ENCODE measurements at regions not wholly inside any gene's neighbourhood (a gene's known extent, or its start where the extent isn't known, plus 50 kb on each side); places are given as distances from the start of the nearest gene placed in this dataset.

GRCh38 chr14:83611491-83611890 is 1918.5 kb upstream of the FLRT2 start:
- Histone ChIP-seq H3K4ac (ENCODE audit: low read depth in 1 of 2, low read length in 2 of 2) (no peak overlapping the region), H4K91ac (ENCODE audit: low read length) (no peak overlapping the region), H3K27ac (ENCODE audit: low read length, poor library complexity, severe bottlenecking) (no peak overlapping the region), H3K4me2 (ENCODE audit: low read length, poor library complexity, severe bottlenecking) (no peak overlapping the region), H2AK5ac (ENCODE audit: low read length, severe bottlenecking) (no peak overlapping the region), H3K27me3 (ENCODE audit: control insufficient read depth in 1 of 2, insufficient read depth in 1 of 2, low read length in 2 of 2) (no peaks in the 10 kb centered on the region), H3K4me3 (ENCODE audit: insufficient read depth in 1 of 2, low read depth in 1 of 2, low read length in 2 of 2) (no peak overlapping the region), H3K4me1 (ENCODE audit: control insufficient read depth, insufficient read depth, low read depth, low read length) (no peaks in the 10 kb centered on the region), H2BK120ac (ENCODE audit: low read depth, low read length) (no peak overlapping the region), H4K8ac (ENCODE audit: low read length) (no peak overlapping the region), H2BK5ac (ENCODE audit: low read depth, low read length, poor library complexity, severe bottlenecking) (no peak overlapping the region), H3K9ac (ENCODE audit: low read length) (no peak overlapping the region), H2AFZ (ENCODE audit: low read depth, low read length) (no peak overlapping the region), H3K23ac (ENCODE audit: low read length in 2 of 2) (no peak overlapping the region), H3K36me3 (ENCODE audit: control insufficient read depth in 1 of 2, insufficient read depth in 2 of 2, low read depth in 1 of 2, low read length in 2 of 2) (no peaks in the 10 kb centered on the region), H2BK12ac (ENCODE audit: low read length in 2 of 2) (no peak overlapping the region), H3K9me3 (ENCODE audit: control insufficient read depth, low read length) (peaks cover 11% of the 10 kb centered on the region), H3K18ac (ENCODE audit: low read depth in 1 of 2, low read length in 2 of 2) (no peak overlapping the region), H3K79me1 (replicated peaks; ENCODE audit: low read length, poor library complexity, severe bottlenecking) (no peaks in the 10 kb centered on the region), H3K14ac (ENCODE audit: low read length in 2 of 2) (no peak overlapping the region), H2BK15ac (ENCODE audit: low read depth, poor library complexity, severe bottlenecking) (no peak overlapping the region)
- WGBS, result 46% methylated on average over 2 of the region's 4 CpGs
- no peak for DNase-seq

DNA sequence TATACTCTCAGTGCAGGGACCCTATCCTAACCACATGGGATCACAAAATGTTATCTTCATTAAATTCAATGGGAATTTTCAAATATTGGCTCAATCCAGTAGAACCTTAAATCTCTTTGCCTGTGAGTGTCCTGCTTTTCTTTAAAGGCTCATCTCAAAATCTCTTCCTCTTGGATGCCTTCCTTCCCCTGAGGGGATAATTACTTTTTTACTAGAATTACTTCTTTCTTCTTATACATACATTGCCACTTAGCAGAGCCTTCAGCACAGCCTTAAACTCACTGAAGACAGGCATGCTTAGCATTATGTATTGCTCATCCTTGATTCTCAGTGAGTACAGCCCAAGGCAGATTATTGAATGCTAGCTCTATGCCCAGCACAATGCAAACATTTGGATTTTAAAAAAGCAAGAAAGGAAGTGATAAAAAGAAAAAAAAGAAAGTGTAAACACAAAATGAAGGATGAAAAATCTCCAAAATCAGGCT is 1918.0 kb upstream of the FLRT2 start:
- no peak overlapping the region for H3K18ac ChIP-seq (ENCODE audit: low read depth in 1 of 2, low read length in 2 of 2)
- peaks cover 11% of the 10 kb centered on the region for H3K9me3 ChIP-seq (ENCODE audit: control insufficient read depth, low read length)
- no peak overlapping the region for H3K4ac ChIP-seq (ENCODE audit: low read depth in 1 of 2, low read length in 2 of 2)
- H3K23ac ChIP-seq (ENCODE audit: low read length in 2 of 2), result no peak overlapping the region
- no peaks in the 10 kb centered on the region for H3K79me1 ChIP-seq (replicated peaks; ENCODE audit: low read length, poor library complexity, severe bottlenecking)
- H2BK5ac ChIP-seq (ENCODE audit: low read depth, low read length, poor library complexity, severe bottlenecking), result no peak overlapping the region
- no peak overlapping the region for H2BK15ac ChIP-seq (ENCODE audit: low read depth, poor library complexity, severe bottlenecking)
- no peaks in the 10 kb centered on the region for H3K4me1 ChIP-seq (ENCODE audit: control insufficient read depth, insufficient read depth, low read depth, low read length)
- H2AK5ac ChIP-seq (ENCODE audit: low read length, severe bottlenecking), result no peak overlapping the region
- H4K91ac ChIP-seq (ENCODE audit: low read length), result no peak overlapping the region
- H2BK12ac ChIP-seq (ENCODE audit: low read length in 2 of 2), result no peak overlapping the region
- no peaks in the 10 kb centered on the region for H3K36me3 ChIP-seq (ENCODE audit: control insufficient read depth in 1 of 2, insufficient read depth in 2 of 2, low read depth in 1 of 2, low read length in 2 of 2)
- no peak overlapping the region for H3K9ac ChIP-seq (ENCODE audit: low read length)
- H3K14ac ChIP-seq (ENCODE audit: low read length in 2 of 2), result no peak overlapping the region
- H3K27me3 ChIP-seq (ENCODE audit: control insufficient read depth in 1 of 2, insufficient read depth in 1 of 2, low read length in 2 of 2), result no peaks in the 10 kb centered on the region
- DNase-seq, result no peak
- H4K8ac ChIP-seq (ENCODE audit: low read length), result no peak overlapping the region
- H3K4me3 ChIP-seq (ENCODE audit: insufficient read depth in 1 of 2, low read depth in 1 of 2, low read length in 2 of 2), result no peak overlapping the region
- no peak overlapping the region for H3K27ac ChIP-seq (ENCODE audit: low read length, poor library complexity, severe bottlenecking)
- no peak overlapping the region for H2AFZ ChIP-seq (ENCODE audit: low read depth, low read length)
- H2BK120ac ChIP-seq (ENCODE audit: low read depth, low read length), result no peak overlapping the region
- H3K4me2 ChIP-seq (ENCODE audit: low read length, poor library complexity, severe bottlenecking), result no peak overlapping the region

DNA sequence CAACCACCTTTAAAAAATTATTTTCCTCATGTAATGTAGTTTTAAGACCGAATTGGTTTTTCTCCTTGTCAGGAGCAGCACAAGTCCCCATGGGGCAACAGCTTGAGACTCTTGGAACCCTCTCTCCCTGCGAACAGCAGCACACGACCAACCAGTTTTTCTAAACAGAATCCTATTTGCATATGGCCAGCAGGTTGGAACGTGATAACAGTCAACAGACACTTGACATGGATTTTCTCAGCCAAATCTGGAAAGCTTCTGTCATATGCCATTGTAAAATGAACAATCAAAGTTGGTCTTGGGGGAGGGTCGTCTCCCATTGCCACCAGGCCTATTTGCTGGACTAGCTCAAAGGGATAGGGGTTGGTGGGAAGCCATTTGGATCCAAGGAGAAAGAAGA is 1915.0 kb upstream of the FLRT2 start:
- H2AFZ ChIP-seq (ENCODE audit: low read depth, low read length), result no peak overlapping the region
- 64% methylated on average over 5 of the region's 5 CpGs for WGBS
- no peak for DNase-seq
- H2BK15ac ChIP-seq (ENCODE audit: low read depth, poor library complexity, severe bottlenecking), result no peak overlapping the region
- no peak overlapping the region for H3K4me2 ChIP-seq (ENCODE audit: low read length, poor library complexity, severe bottlenecking)
- H4K91ac ChIP-seq (ENCODE audit: low read length), result no peak overlapping the region
- H3K79me1 ChIP-seq (replicated peaks; ENCODE audit: low read length, poor library complexity, severe bottlenecking), result no peaks in the 10 kb centered on the region
- H2BK5ac ChIP-seq (ENCODE audit: low read depth, low read length, poor library complexity, severe bottlenecking), result no peak overlapping the region
- no peaks in the 10 kb centered on the region for H3K27me3 ChIP-seq (ENCODE audit: control insufficient read depth in 1 of 2, insufficient read depth in 1 of 2, low read length in 2 of 2)
- H2BK120ac ChIP-seq (ENCODE audit: low read depth, low read length), result no peak overlapping the region
- no peak overlapping the region for H3K9ac ChIP-seq (ENCODE audit: low read length)
- H3K27ac ChIP-seq (ENCODE audit: low read length, poor library complexity, severe bottlenecking), result no peak overlapping the region
- H2BK12ac ChIP-seq (ENCODE audit: low read length in 2 of 2), result no peak overlapping the region
- no peak overlapping the region for H3K4ac ChIP-seq (ENCODE audit: low read depth in 1 of 2, low read length in 2 of 2)
- H3K18ac ChIP-seq (ENCODE audit: low read depth in 1 of 2, low read length in 2 of 2), result no peak overlapping the region
- H2AK5ac ChIP-seq (ENCODE audit: low read length, severe bottlenecking), result no peak overlapping the region
- no peak overlapping the region for H3K4me3 ChIP-seq (ENCODE audit: insufficient read depth in 1 of 2, low read depth in 1 of 2, low read length in 2 of 2)
- no peaks in the 10 kb centered on the region for H3K36me3 ChIP-seq (ENCODE audit: control insufficient read depth in 1 of 2, insufficient read depth in 2 of 2, low read depth in 1 of 2, low read length in 2 of 2)
- no peaks in the 10 kb centered on the region for H3K4me1 ChIP-seq (ENCODE audit: control insufficient read depth, insufficient read depth, low read depth, low read length)
- peaks cover 11% of the 10 kb centered on the region for H3K9me3 ChIP-seq (ENCODE audit: control insufficient read depth, low read length)
- H3K14ac ChIP-seq (ENCODE audit: low read length in 2 of 2), result no peak overlapping the region
- H3K23ac ChIP-seq (ENCODE audit: low read length in 2 of 2), result no peak overlapping the region
- no peak overlapping the region for H4K8ac ChIP-seq (ENCODE audit: low read length)

DNA sequence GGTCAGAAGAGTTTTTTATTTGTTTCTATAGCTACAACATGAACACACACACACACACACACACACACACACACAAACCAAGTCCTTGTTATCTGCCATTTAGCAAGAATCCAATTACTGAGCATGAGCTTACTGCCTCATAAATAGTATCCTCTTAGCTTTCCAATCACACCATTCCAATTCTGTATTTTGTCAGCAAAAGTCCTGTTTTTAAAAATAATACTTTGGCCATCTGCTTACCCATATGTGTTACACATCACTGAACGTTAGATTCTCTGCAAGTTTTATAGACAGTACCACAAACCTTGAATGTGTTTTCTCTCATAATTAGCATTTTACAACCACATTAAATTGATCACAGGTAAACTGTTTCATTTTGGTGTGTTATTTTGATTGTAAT is 1905.4 kb upstream of the FLRT2 start:
- H3K4me1 ChIP-seq (ENCODE audit: control insufficient read depth, insufficient read depth, low read depth, low read length), result no peaks in the 10 kb centered on the region
- H2BK15ac ChIP-seq (ENCODE audit: low read depth, poor library complexity, severe bottlenecking), result no peak overlapping the region
- H3K79me1 ChIP-seq (replicated peaks; ENCODE audit: low read length, poor library complexity, severe bottlenecking), result no peaks in the 10 kb centered on the region
- no peak overlapping the region for H4K8ac ChIP-seq (ENCODE audit: low read length)
- peak; percentile 28 for DNase-seq
- H3K18ac ChIP-seq (ENCODE audit: low read depth in 1 of 2, low read length in 2 of 2), result no peak overlapping the region
- H4K91ac ChIP-seq (ENCODE audit: low read length), result no peak overlapping the region
- H3K9ac ChIP-seq (ENCODE audit: low read length), result no peak overlapping the region
- H3K4me2 ChIP-seq (ENCODE audit: low read length, poor library complexity, severe bottlenecking), result no peak overlapping the region
- H3K23ac ChIP-seq (ENCODE audit: low read length in 2 of 2), result no peak overlapping the region
- H2BK12ac ChIP-seq (ENCODE audit: low read length in 2 of 2), result no peak overlapping the region
- H3K9me3 ChIP-seq (ENCODE audit: control insufficient read depth, low read length), result no peaks in the 10 kb centered on the region
- no peak overlapping the region for H3K27ac ChIP-seq (ENCODE audit: low read length, poor library complexity, severe bottlenecking)
- H3K27me3 ChIP-seq (ENCODE audit: control insufficient read depth in 1 of 2, insufficient read depth in 1 of 2, low read length in 2 of 2), result no peaks in the 10 kb centered on the region
- H2BK5ac ChIP-seq (ENCODE audit: low read depth, low read length, poor library complexity, severe bottlenecking), result no peak overlapping the region
- H2BK120ac ChIP-seq (ENCODE audit: low read depth, low read length), result no peak overlapping the region
- no peaks in the 10 kb centered on the region for H3K36me3 ChIP-seq (ENCODE audit: control insufficient read depth in 1 of 2, insufficient read depth in 2 of 2, low read depth in 1 of 2, low read length in 2 of 2)
- no peak overlapping the region for H2AK5ac ChIP-seq (ENCODE audit: low read length, severe bottlenecking)
- no peak overlapping the region for H3K4ac ChIP-seq (ENCODE audit: low read depth in 1 of 2, low read length in 2 of 2)
- no peak overlapping the region for H3K4me3 ChIP-seq (ENCODE audit: insufficient read depth in 1 of 2, low read depth in 1 of 2, low read length in 2 of 2)
- WGBS, result 50% methylated on average over 1 of the region's 1 CpG
- H2AFZ ChIP-seq (ENCODE audit: low read depth, low read length), result no peak overlapping the region
- no peak overlapping the region for H3K14ac ChIP-seq (ENCODE audit: low read length in 2 of 2)
